Keratinocyte (primary cell): ENCODE measurements at regions not wholly inside any gene's neighbourhood (a gene's known extent, or its start where the extent isn't known, plus 50 kb on each side); places are given as distances from the start of the nearest gene placed in this dataset.

Source experiments
- EZH2 ChIP-seq: IDR thresholded peaks from one replicate; pipeline ENCODE4 v1.6.1; 2012; ENCODE audit warnings: inconsistent platforms, mild to moderate bottlenecking, low read length, moderate library complexity
- TF ChIP-seq, protein P1 (sequence below), 3 experiments: IDR thresholded peaks in 1 of 3; conservative IDR thresholded peaks in 1 of 3; optimal IDR thresholded peaks in 1 of 3; 2 replicates in 2 of 3; 3 replicates in 1 of 3; pipeline versions ENCODE3 to v1.5.1; 2011; ENCODE audit warnings: low read length in 3 of 3, mild to moderate bottlenecking in 3 of 3, moderate library complexity in 2 of 3, control low read depth in 1 of 3, inconsistent platforms in 1 of 3; ENCODE audit not compliant: insufficient read depth in 2 of 3; ENCODE audit errors: extremely low read depth in 1 of 3

DNA sequence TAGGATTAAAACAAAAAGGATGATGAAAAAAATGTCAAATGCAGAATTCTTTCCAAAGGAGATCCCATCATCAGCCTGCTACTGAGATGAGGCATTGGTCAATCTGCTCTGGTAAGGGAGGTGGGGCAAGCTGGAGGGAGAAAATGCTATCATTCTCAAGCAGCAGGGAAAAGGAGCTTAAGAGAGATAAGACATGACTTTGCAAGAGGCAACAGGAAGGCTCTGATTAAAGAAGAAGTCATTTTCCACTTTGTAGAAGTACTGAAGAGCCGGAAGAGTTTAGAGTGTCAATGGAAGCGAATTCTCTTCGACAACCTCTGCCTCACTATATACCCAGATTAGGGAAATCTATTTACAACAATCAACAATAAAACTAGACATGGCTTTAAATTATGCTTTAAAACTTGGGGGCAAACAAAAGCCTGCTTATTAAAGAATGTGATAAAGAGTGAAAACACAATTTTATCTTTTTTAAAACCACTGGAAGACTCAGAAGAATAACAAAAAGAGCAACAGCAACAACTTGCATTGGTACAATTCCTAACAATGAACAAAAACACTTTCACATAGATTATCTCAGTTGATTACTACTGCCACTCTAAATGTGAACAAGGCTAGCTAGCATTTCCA is 81.8 kb upstream of the NANOGP8 start:
- TF ChIP-seq, protein P1, sequence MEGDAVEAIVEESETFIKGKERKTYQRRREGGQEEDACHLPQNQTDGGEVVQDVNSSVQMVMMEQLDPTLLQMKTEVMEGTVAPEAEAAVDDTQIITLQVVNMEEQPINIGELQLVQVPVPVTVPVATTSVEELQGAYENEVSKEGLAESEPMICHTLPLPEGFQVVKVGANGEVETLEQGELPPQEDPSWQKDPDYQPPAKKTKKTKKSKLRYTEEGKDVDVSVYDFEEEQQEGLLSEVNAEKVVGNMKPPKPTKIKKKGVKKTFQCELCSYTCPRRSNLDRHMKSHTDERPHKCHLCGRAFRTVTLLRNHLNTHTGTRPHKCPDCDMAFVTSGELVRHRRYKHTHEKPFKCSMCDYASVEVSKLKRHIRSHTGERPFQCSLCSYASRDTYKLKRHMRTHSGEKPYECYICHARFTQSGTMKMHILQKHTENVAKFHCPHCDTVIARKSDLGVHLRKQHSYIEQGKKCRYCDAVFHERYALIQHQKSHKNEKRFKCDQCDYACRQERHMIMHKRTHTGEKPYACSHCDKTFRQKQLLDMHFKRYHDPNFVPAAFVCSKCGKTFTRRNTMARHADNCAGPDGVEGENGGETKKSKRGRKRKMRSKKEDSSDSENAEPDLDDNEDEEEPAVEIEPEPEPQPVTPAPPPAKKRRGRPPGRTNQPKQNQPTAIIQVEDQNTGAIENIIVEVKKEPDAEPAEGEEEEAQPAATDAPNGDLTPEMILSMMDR (optimal IDR thresholded peaks at IDR 0.05 in 1 of 3, IDR thresholded peaks at IDR 0.05 in 1 of 3, conservative IDR thresholded peaks at IDR 0.05 in 1 of 3; ENCODE audit: extremely low read depth in 1 of 3, insufficient read depth in 2 of 3, low read length in 3 of 3): no peak
- no peak for TF ChIP-seq EZH2
